A673 (cell line): ENCODE measurements at regions not wholly inside any gene's neighbourhood (a gene's known extent, or its start where the extent isn't known, plus 50 kb on each side); places are given as distances from the start of the nearest gene placed in this dataset.

Experiments used
- EZH2 ChIP-seq: fragments of 200-600 bp; sonication (generic); IDR thresholded peaks from 2 replicates; pipeline ENCODE4 v1.6.1; 2017; ENCODE audit warnings: borderline replicate concordance, low read depth, mild to moderate bottlenecking, mixed read lengths, antibody characterized with exemption, low read length; ENCODE audit not compliant: poor library complexity, severe bottlenecking
- TF ChIP-seq, protein P1 (sequence below): fragments of 300-800, 200-600 bp; sonication (generic); conservative IDR thresholded peaks from 2 replicates; pipeline ENCODE4 v1.5.1; 2017; ENCODE audit warnings: low read depth, mild to moderate bottlenecking, antibody characterized with exemption, low read length, moderate library complexity, mixed read lengths

DNA sequence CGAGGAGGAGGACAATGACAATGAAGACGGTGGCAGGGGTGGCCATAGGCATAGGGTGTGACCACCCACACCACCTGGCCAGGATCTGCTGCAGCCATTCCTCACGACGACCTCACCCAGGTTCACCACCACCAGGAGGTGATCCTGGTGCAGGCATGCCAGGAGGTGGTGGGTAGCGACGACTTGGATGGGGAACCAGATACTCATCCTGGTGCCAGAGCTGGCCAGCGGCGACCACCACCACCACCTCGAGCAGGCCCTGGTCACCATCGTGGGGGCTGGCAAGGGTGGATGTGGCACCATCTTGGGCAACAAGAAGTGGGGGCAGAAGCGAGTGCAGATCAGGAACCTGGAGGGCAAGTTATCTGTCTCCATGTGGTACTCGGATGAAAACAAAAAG lies 117.1 kb upstream of the NXPH2 start:
- TF ChIP-seq, protein P1, sequence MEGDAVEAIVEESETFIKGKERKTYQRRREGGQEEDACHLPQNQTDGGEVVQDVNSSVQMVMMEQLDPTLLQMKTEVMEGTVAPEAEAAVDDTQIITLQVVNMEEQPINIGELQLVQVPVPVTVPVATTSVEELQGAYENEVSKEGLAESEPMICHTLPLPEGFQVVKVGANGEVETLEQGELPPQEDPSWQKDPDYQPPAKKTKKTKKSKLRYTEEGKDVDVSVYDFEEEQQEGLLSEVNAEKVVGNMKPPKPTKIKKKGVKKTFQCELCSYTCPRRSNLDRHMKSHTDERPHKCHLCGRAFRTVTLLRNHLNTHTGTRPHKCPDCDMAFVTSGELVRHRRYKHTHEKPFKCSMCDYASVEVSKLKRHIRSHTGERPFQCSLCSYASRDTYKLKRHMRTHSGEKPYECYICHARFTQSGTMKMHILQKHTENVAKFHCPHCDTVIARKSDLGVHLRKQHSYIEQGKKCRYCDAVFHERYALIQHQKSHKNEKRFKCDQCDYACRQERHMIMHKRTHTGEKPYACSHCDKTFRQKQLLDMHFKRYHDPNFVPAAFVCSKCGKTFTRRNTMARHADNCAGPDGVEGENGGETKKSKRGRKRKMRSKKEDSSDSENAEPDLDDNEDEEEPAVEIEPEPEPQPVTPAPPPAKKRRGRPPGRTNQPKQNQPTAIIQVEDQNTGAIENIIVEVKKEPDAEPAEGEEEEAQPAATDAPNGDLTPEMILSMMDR, result no peak
- TF ChIP-seq EZH2, result no peak
